Posterior cingulate gyrus (tissue), 11 donors: ENCODE measurements at regions not wholly inside any gene's neighbourhood (a gene's known extent, or its start where the extent isn't known, plus 50 kb on each side); places are given as distances from the start of the nearest gene placed in this dataset.
"Not testable (repeated sequence)": the region's sequence is repeated elsewhere in the genome, so short reads cannot be mapped to it uniquely, and the experiment has no call there.

ENCODE experiments used
- DNase-seq, 10 donors: peaks; one replicate each; pipeline versions ENCODE4 v3.0.0 to v3.0.0-alpha.2; 2020 to 2021; ENCODE audit warnings: mixed read lengths in 3 of 10
- intact Hi-C: fragments of 100-400 bp; cut with DNase I; formaldehyde crosslinking; loops from one replicate; pipeline ENCODE4 v1.15.1; 2023

- intact Hi-C loops = no loop called here
- DNase-seq = no peak
Measured at GRCh38 chr5:116810951-116811350, 236.3 kb upstream of the SEMA6A start.

GRCh38 chr5:116806836-116807235 lies 232.2 kb upstream of the SEMA6A start:
- intact Hi-C loops = no loop called here

DNA sequence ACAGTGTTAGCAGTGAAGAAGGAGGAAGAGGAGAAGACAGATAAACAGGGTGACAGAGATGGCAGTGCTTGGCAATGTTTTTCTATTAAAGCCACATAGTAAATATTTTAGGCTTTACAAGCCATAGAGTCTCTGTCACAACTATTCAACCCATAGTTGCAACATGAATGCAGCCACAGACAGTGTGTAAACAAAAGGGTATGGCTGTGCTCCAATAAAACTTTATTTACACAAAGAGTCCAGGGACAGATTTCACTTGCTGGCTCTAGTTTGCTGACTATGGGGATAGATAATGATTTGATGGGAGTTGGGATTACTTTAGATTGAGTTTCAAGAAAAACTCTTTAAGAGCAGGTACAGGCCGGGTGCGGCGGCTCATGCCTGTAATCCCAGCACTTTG lies 224.8 kb upstream of the SEMA6A start:
- intact Hi-C loops = no loop called here
- DNase-seq = no peak

More at GRCh38 chr5:116806836-116807235, 232.2 kb upstream of the SEMA6A start:
- no peak for DNase-seq

DNA sequence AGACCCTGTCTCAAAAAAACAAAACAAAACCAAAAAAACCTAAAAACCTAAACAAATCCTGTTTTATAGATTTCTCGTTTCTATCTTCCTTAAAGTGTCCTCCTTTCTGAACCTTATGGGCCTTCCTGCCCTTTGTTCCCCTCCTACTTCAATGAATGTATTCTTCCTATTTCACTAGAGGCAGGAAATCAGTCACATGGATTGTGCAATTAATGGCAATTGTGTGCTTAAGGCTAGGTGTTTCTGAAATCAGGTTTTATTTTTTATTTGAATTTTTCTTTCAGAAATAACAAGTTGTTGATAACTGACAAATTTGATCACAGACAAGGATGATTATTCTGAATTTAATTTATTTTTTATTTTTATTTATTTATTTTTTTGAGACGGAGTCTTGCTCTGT lies 220.6 kb upstream of the SEMA6A start:
- intact Hi-C loops = no loop called here
- DNase-seq = no peak

GRCh38 chr5:116789522-116789921 lies 214.9 kb upstream of the SEMA6A start:
- DNase-seq = no peak
- intact Hi-C loops = no loop called here

DNA sequence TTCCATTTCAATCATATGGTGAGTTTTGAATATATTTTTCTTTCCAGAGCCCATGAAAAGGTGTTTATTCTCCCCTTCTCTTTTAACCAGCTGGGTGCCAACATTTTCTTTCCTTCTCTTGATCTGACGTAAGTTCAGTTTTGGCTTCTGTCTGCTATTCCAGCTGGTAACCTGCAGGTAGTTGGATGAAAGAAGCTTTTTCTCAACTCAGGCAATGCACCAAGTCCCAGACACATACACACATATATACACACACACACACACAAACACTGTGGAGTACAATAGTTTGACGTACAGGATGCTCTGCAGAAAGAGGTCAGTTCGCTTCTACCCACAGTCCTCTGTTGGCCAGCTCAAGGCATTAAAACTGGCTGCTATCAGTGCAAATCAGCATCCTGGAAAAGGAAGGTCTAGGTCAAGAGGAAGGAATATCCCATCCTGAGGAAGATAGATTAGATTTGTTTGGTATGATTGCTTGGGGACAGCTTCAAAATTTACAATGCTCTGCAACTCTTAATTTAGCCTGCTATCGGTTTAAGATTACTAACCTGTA lies 214.3 kb upstream of the SEMA6A start:
- intact Hi-C loops = no loop called here
- DNase-seq = no peak

- intact Hi-C loops = no loop called here
- no peak for DNase-seq
Measured at GRCh38 chr5:116787570-116787969, 212.9 kb upstream of the SEMA6A start.

GRCh38 chr5:116785106-116785505 lies 210.5 kb upstream of the SEMA6A start:
- intact Hi-C loops = no loop called here
- no peak for DNase-seq

DNA sequence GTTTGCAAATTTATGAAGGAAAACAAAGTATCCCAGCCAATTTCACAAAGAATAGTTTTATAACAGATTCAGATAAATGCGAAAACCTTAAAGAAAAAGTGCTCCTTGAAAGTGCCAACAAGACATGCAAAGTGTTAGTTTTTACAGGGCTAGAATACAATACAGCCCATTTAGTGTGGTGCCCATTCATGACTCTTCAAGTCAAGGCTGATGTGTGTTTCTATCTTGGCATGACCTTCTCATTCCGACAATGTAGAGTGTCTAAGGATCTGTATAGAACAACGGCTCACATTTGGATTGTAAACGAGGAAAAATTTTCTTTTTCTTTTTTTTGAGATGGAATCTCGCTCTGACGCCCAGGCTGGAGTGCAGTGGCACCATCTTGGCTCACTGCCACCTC lies 205.2 kb upstream of the SEMA6A start:
- DNase-seq = no peak
- intact Hi-C loops = no loop called here

DNA sequence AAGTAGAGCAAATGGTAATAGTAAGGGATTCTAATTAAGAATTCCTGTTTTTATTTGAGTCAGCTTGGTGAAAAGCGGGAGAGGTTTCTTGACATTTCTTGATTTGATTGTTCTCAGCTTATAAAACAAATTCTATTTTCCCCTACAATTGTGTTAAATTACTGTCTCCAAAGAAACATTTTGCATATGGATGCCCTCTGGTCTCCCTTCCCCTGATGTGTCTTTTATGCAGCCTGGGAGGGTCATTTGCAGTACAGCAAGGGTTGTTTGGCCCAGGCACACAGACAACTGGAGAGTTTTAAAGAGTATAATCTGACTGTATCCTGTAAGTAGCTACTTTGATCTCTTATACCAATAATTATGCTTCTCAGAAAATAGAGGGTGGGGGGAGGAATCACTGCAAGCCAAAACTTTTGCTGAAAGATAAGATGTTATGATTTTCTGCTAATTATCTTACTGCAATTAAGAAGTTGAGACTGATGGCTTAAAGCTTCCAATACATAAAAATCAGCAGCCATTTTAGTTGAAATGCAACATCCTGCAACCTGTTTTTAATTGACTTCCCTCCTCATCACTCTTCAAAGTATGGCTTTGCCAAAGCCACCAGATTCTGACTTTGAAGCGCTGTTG lies 204.1 kb upstream of the SEMA6A start:
- intact Hi-C loops = no loop called here
- no peak for DNase-seq

GRCh38 chr5:116778032-116778431 lies 203.4 kb upstream of the SEMA6A start:
- intact Hi-C loops = no loop called here
- peak in 6 of 10 donors; percentile 8 to 82 (median 29) for DNase-seq

GRCh38 chr5:116773926-116774325 lies 199.3 kb upstream of the SEMA6A start:
- DNase-seq = no peak
- intact Hi-C loops = no loop called here

DNA sequence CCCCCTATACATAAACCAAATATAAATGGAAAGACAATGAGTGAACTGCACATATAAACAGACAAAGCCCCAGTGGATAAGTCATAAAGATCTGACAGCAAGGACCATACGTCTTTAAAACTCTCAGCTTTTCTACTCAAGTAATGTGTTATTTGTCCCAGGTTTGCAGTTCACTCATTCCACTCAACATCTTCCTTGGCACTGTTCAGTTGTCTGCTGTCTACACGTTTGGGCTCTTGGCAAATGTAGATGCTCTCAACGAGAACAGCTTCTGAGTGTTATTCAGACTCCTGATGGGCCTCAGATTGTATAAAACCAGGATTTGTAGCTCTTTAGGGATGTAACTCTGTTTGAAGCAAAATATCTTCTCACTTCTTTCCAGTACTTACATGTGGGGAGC lies 198.2 kb upstream of the SEMA6A start:
- no peak for DNase-seq
- intact Hi-C loops = no loop called here

- no peak for DNase-seq
- intact Hi-C loops = no loop called here
Measured at GRCh38 chr5:116772152-116772501, 197.5 kb upstream of the SEMA6A start.

DNA sequence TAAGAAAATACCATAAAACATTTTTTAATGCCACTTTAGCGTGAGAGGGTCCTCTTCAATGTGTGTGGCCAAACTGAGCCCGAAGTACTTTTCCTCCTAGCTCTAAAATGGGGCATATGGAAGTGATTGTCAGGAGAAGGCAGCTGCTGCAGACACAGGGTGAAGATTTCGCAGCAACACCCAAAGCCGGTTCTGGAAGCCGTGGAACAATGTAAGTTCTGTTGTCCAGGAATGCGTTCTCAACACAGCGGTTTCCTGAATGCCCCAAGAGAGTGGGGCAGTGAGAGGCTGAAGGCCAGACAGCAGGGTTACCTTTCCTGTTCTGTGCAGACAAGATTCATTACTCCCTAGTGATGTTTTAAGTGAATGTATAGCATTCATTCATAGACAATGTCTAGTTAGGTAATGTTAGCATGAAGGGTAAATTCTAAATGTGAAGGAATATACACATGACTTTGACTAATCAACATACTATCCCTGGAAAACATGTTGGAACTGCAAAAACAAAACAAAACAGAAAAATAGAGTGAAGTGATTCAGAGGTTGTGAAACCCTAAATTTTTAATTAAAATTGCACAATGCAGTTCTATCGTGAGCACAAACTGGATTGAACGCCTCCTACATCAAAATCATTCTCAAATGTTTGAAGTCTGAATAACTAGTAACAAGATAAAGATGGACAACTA lies 197.0 kb upstream of the SEMA6A start:
- intact Hi-C loops = no loop called here
- peak in 1 of 10 donors; percentile 17 for DNase-seq

DNA sequence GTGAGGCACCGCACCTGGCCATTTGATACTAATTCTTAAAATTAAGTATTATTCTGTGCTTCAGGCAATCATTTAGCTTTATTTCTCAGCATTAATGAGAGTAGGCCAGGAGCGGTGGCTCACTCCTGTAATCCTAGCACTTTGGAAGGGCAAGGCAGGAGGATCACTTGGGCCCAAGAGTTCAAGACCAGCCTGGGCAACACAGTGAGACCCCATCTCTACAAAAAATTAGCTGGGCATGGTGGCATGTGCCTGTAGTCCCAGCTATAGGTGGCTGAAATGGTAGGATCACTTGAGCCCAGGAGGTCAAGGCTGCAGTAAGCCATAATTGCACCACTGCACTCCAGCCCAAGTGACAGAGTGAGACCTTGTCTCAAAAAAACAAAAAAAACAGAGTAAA lies 195.3 kb upstream of the SEMA6A start:
- intact Hi-C loops, DNase-seq: not testable (repeated sequence)

DNA sequence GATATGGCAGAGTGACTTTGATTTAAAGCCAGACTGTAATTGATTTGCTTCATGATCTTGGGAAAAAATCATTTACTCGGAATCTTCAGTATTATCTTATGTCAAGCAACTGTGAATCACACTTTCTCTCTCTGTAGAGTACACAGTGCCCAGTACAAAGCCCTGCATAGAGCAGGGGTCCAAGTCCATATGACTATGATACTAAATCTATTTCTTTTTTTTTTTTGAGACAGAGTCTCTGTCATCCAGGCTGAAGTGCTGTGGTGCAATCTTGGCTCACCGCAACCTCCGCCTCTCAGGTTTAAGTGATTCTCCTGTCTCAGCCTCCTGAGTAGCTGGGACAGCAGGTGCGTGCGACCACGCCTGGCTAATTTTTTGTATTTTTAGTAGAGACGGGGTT lies 194.8 kb upstream of the SEMA6A start:
- DNase-seq = no peak
- intact Hi-C loops = no loop called here

GRCh38 chr5:116766470-116766947 lies 191.9 kb upstream of the SEMA6A start:
- peak in 3 of 10 donors; percentile 19 to 80 (median 20) for DNase-seq
- intact Hi-C loops = no loop called here

GRCh38 chr5:116765441-116765840 lies 190.8 kb upstream of the SEMA6A start:
- intact Hi-C loops = no loop called here
- no peak for DNase-seq

DNA sequence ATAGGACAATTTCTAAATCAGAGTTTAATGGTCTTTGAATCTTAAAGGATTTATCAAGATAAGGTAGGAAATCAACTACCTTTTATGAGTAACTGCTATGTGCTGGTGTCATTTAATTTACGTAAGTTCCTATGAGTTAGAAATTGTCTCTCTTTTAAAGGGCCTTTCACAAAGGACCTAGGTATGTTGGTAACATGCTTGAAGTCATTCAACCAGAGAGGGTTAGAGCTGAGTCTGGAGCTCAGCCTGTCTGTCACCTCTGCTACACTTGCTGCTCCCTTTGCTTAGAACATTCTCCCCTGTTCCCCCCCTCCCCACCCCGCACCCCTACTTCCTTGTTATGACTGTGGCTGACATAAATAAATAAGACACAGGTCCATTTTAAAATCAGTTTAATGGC lies 190.3 kb upstream of the SEMA6A start:
- no peak for DNase-seq
- intact Hi-C loops = no loop called here

DNA sequence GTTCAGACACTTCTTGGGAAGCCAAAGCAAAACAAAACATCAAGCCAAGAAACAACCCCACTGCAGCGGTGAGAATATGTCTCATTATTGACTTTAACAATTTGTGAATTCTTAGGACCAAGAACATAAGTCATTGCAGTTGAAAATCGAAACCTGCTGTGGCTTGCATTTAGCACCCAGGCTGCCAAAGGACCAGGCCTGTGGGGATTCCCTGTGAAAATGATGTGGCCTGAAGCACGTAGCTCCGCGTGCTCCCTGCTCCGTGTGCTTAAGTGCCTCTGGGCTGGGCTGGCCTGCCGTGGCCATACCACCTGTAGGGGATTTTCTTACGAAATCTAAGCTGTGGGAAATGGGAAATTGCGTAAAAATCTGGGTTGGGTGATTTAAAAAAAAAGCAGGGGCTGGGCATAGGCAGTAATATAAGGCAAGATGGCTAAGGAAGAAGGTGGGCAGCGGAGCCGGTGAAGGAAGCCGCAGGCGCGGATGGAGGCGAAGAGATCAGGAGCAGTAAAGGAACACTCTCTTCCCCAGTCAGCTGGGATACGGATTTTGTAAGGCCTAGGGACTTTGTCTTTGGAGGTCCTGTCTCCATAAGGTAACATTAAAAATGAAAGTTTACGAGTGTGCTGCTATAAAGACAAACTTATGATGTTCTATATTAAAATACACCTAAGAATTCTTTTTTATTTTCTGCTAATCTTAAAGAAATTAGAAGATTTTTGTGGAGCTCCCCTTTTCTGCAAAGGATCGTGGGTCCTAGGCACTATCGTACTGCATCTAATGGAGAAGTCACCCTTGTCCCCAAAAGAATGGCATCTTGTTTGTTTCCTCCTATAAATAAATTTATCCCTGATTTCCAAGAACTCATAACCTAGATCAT lies 189.6 kb upstream of the SEMA6A start:
- DNase-seq = no peak
- intact Hi-C loops = no loop called here
